Right lobe of liver (tissue), 4 donors: ENCODE measurements at regions not wholly inside any gene's neighbourhood (a gene's known extent, or its start where the extent isn't known, plus 50 kb on each side); places are given as distances from the start of the nearest gene placed in this dataset.

ENCODE experiments used
- CTCF ChIP-seq, 4 donors: fragments of 200-600 bp in 3 of 4; fragments of 450-650 bp in 1 of 4; IDR thresholded peaks; one replicate each; pipeline versions ENCODE4 v1.5.1 to v1.8.0; 2016 to 2022; ENCODE audit warnings: antibody characterized with exemption in 4 of 4, mild to moderate bottlenecking in 2 of 4
- POLR2A ChIP-seq: fragments of 450-650 bp; IDR thresholded peaks from one replicate; pipeline ENCODE4 v1.6.1; 2017; ENCODE audit warnings: antibody characterized with exemption, mild to moderate bottlenecking
- donor health status: DM: no; HTN: no; CAD: no.
- donor health status: DM: no; HTN: no; CAD: no.
- donor health status: DM: no; HTN: yes; CAD: no.

- TF ChIP-seq POLR2A = no peak
- no peak for TF ChIP-seq CTCF (IDR thresholded peaks at IDR 0.05)
Measured at GRCh38 chr14:105605464-105606304, 79.3 kb downstream of the TMEM121 start.
